Loucy (cell line): ENCODE measurements at regions not wholly inside any gene's neighbourhood (a gene's known extent, or its start where the extent isn't known, plus 50 kb on each side); places are given as distances from the start of the nearest gene placed in this dataset.

ENCODE experiments used
- CTCF ChIP-seq: fragments of 200-600 bp; sonication (generic); conservative IDR thresholded peaks from 2 replicates; pipeline ENCODE4 v1.5.1; 2014; ENCODE audit warnings: mild to moderate bottlenecking, antibody characterized with exemption, low read length
- EZH2phosphoT487 ChIP-seq: fragments of 200-600 bp; IDR thresholded peaks from 2 replicates; pipeline ENCODE4 v1.6.1; 2018; ENCODE audit warnings: antibody characterized with exemption, mild to moderate bottlenecking, moderate library complexity, borderline replicate concordance

GRCh38 chr12:5102261-5102789 is 58.6 kb downstream of the KCNA5 start:
- TF ChIP-seq CTCF: no peak
- TF ChIP-seq EZH2phosphoT487: no peak
